PFSK-1 (cell line): ENCODE measurements at regions not wholly inside any gene's neighbourhood (a gene's known extent, or its start where the extent isn't known, plus 50 kb on each side); places are given as distances from the start of the nearest gene placed in this dataset.

Experiments
- POLR2AphosphoS5 ChIP-seq: IDR thresholded peaks from 2 replicates; pipeline ENCODE4 v1.6.1; 2012; ENCODE audit warnings: low read depth, mild to moderate bottlenecking, control low read depth, low read length, moderate library complexity
- REST ChIP-seq, 2 experiments: IDR thresholded peaks; 2 replicates each; pipeline versions ENCODE4 v1.6.1 to v1.8.0; 2011 to 2012; ENCODE audit warnings: low read depth in 2 of 2, low read length in 2 of 2, control low read depth in 1 of 2, inconsistent platforms in 1 of 2, mild to moderate bottlenecking in 1 of 2, moderate library complexity in 1 of 2; ENCODE audit not compliant: insufficient read depth in 1 of 2
- SIN3A ChIP-seq: IDR thresholded peaks from 2 replicates; pipeline ENCODE4 v1.6.1; 2012; ENCODE audit warnings: mild to moderate bottlenecking, low read length, moderate library complexity, borderline replicate concordance; ENCODE audit not compliant: insufficient read depth

- TF ChIP-seq REST (IDR thresholded peaks at IDR 0.05; ENCODE audit: insufficient read depth in 1 of 2, low read depth in 2 of 2, low read length in 2 of 2) (no peak), SIN3A (no peak), POLR2AphosphoS5 (no peak)
Measured at GRCh38 chr5:168073311-168073710, 218.1 kb upstream of the WWC1 start.
